H9 (cell line): ENCODE measurements at regions not wholly inside any gene's neighbourhood (a gene's known extent, or its start where the extent isn't known, plus 50 kb on each side); places are given as distances from the start of the nearest gene placed in this dataset.

Source experiments
- DNase-seq: peaks from one replicate; pipeline ENCODE4 v3.0.0-alpha.2; 2017
- H2AFZ ChIP-seq: one replicate; pipeline ENCODE4 v1.6.1; 2013; ENCODE audit warnings: mild to moderate bottlenecking, low read length, control low read depth, moderate library complexity
- H2AK5ac ChIP-seq: 2 replicates; pipeline ENCODE4 v1.6.1; 2013; ENCODE audit warnings: low read length, control low read depth, mixed read lengths; ENCODE audit not compliant: insufficient read length
- H2BK120ac ChIP-seq: one replicate; pipeline ENCODE4 v1.6.1; 2013; ENCODE audit warnings: low read depth, mild to moderate bottlenecking, low read length, control low read depth, inconsistent platforms; ENCODE audit not compliant: poor library complexity, severe bottlenecking
- H2BK12ac ChIP-seq: 2 replicates; pipeline ENCODE4 v1.6.1; 2013; ENCODE audit warnings: low read length, control low read depth, mixed read lengths, low read depth; ENCODE audit not compliant: insufficient read length
- H2BK15ac ChIP-seq: 2 replicates; pipeline ENCODE4 v1.6.1; 2013; ENCODE audit warnings: low read depth, low read length, control low read depth
- H2BK20ac ChIP-seq: one replicate; pipeline ENCODE4 v1.6.1; 2013; ENCODE audit warnings: low read depth, mild to moderate bottlenecking, low read length, control low read depth, inconsistent platforms; ENCODE audit not compliant: poor library complexity, severe bottlenecking
- H2BK5ac ChIP-seq: 2 replicates; pipeline ENCODE4 v1.6.1; 2013; ENCODE audit warnings: low read length, control low read depth, mixed read lengths; ENCODE audit not compliant: insufficient read length
- H3K14ac ChIP-seq: 2 replicates; pipeline ENCODE4 v1.6.1; 2013; ENCODE audit warnings: low read length, control low read depth; ENCODE audit not compliant: insufficient read depth
- H3K18ac ChIP-seq: 2 replicates; pipeline ENCODE4 v1.6.1; 2013; ENCODE audit warnings: low read depth, mild to moderate bottlenecking, mixed read lengths, low read length, control low read depth; ENCODE audit not compliant: insufficient read length
- H3K23ac ChIP-seq: 2 replicates; pipeline ENCODE4 v1.6.1; 2013; ENCODE audit warnings: low read length, control low read depth, mixed read lengths, low read depth; ENCODE audit not compliant: insufficient read length
- H3K23me2 ChIP-seq: 2 replicates; pipeline ENCODE4 v1.6.1; 2013; ENCODE audit warnings: low read depth, mild to moderate bottlenecking, mixed read lengths, low read length, control low read depth; ENCODE audit not compliant: insufficient read length, poor library complexity, severe bottlenecking
- H3K27ac ChIP-seq: 2 replicates; pipeline ENCODE4 v1.5.1; 2013; ENCODE audit warnings: low read length, control low read depth, mixed read lengths, low read depth; ENCODE audit not compliant: insufficient read length
- H3K27me3 ChIP-seq: 2 replicates; pipeline ENCODE4 v1.6.1; 2013; ENCODE audit warnings: low read length, control low read depth, inconsistent platforms; ENCODE audit not compliant: insufficient read depth
- H3K4ac ChIP-seq: 2 replicates; pipeline ENCODE4 v1.6.1; 2013; ENCODE audit warnings: low read depth, mild to moderate bottlenecking, control low read depth, inconsistent platforms, low read length, moderate library complexity
- H3K4me1 ChIP-seq: 2 replicates; pipeline ENCODE4 v1.6.1; 2013; ENCODE audit warnings: low read length, control low read depth, inconsistent platforms; ENCODE audit not compliant: insufficient read depth
- H3K4me2 ChIP-seq: 2 replicates; pipeline ENCODE4 v1.6.1; 2013; ENCODE audit warnings: low read length, control low read depth, mixed read lengths; ENCODE audit not compliant: insufficient read length, insufficient read depth
- H3K56ac ChIP-seq: 2 replicates; pipeline ENCODE4 v1.6.1; 2013; ENCODE audit warnings: low read depth, mild to moderate bottlenecking, mixed read lengths, low read length, control low read depth; ENCODE audit not compliant: insufficient read length
- H3K79me1 ChIP-seq: 2 replicates; pipeline ENCODE4 v1.6.1; 2013; ENCODE audit warnings: low read depth, mild to moderate bottlenecking, moderate library complexity, low read length, control low read depth, inconsistent platforms; ENCODE audit not compliant: insufficient read depth, poor library complexity, severe bottlenecking
- H3K79me2 ChIP-seq: 2 replicates; pipeline ENCODE4 v1.6.1; 2013; ENCODE audit warnings: low read length, control low read depth, inconsistent platforms; ENCODE audit not compliant: insufficient read depth
- H3K9ac ChIP-seq: 2 replicates; pipeline ENCODE4 v1.6.1; 2013; ENCODE audit warnings: low read length, control low read depth, mixed read lengths; ENCODE audit not compliant: insufficient read length; ENCODE audit errors: extremely low read depth
- H3K9me3 ChIP-seq: one replicate; pipeline ENCODE4 v1.6.1; 2013; ENCODE audit warnings: low read depth, low read length, inconsistent platforms; ENCODE audit not compliant: control insufficient read depth
- H3T11ph ChIP-seq: one replicate; pipeline ENCODE4 v1.6.1; 2013; ENCODE audit warnings: mild to moderate bottlenecking, low read length, control low read depth, inconsistent platforms
- H4K20me1 ChIP-seq: one replicate; pipeline ENCODE4 v1.6.1; 2013; ENCODE audit not compliant: control insufficient read depth, insufficient read length, insufficient read depth
- H4K5ac ChIP-seq: 2 replicates; pipeline ENCODE4 v1.6.1; 2013; ENCODE audit warnings: low read depth, mild to moderate bottlenecking, mixed read lengths, low read length, control low read depth; ENCODE audit not compliant: insufficient read length
- H4K8ac ChIP-seq: replicated peaks from 2 replicates; pipeline ENCODE4 v1.6.1; 2013; ENCODE audit warnings: low read length, control low read depth, mixed read lengths, low read depth; ENCODE audit not compliant: insufficient read length
- H4K91ac ChIP-seq: 2 replicates; pipeline ENCODE4 v1.6.1; 2013; ENCODE audit warnings: low read depth, mild to moderate bottlenecking, moderate library complexity, mixed read lengths, low read length, control low read depth; ENCODE audit not compliant: insufficient read length
- H3K27ac Mint-ChIP-seq, 3 experiments: 2 replicates in 2 of 3; 3 replicates in 1 of 3; pipeline ENCODE4 v1.8.0; 2020 to 2021; ENCODE audit warnings: mixed read lengths in 3 of 3, mild to moderate bottlenecking in 1 of 3, moderate library complexity in 1 of 3
- H3K27me3 Mint-ChIP-seq: 2 replicates; pipeline ENCODE4 v1.8.0; 2021; ENCODE audit warnings: low read depth, mild to moderate bottlenecking, moderate library complexity, mixed read lengths
- H3K36me3 Mint-ChIP-seq, 3 experiments: 2 replicates in 2 of 3; 3 replicates in 1 of 3; pipeline ENCODE4 v1.8.0; 2020 to 2021; ENCODE audit warnings: low read depth in 3 of 3, mixed read lengths in 3 of 3; ENCODE audit not compliant: insufficient read depth in 1 of 3
- H3K4me1 Mint-ChIP-seq, 2 experiments: 2 replicates each; pipeline ENCODE4 v1.8.0; 2020; ENCODE audit warnings: mixed read lengths in 2 of 2
- H3K4me3 Mint-ChIP-seq, 2 experiments: 2 replicates in 1 of 2; 3 replicates in 1 of 2; pipeline ENCODE4 v1.8.0; 2020 to 2021; ENCODE audit warnings: mild to moderate bottlenecking in 2 of 2, mixed read lengths in 2 of 2, moderate library complexity in 1 of 2
- H3K9me3 Mint-ChIP-seq, 2 experiments: 2 replicates in 1 of 2; 3 replicates in 1 of 2; pipeline ENCODE4 v1.8.0; 2020; ENCODE audit warnings: mild to moderate bottlenecking in 2 of 2, mixed read lengths in 2 of 2, moderate library complexity in 1 of 2
- WGBS: extraction: QIAGEN DNeasy Blood & Tissue Kit; methylation state at CpG from one replicate; pipeline ENCODE4 v1.1.7; 2013; ENCODE audit warnings: missing lambda C conversion rate, low lambda C conversion rate, mixed read lengths; ENCODE audit not compliant: insufficient read length; ENCODE audit errors: extremely low coverage; 5-methylcytosine and 5-hydroxymethylcytosine counted together
- TF ChIP-seq, protein P1 (sequence below): fragments of 200-600 bp; sonication (generic); conservative IDR thresholded peaks from 3 replicates; pipeline ENCODE4 v1.8.0; 2021; ENCODE audit warnings: antibody characterized with exemption, mild to moderate bottlenecking

- no peak overlapping the region for H3T11ph ChIP-seq
- no peaks in the 10 kb centered on the region for H3K9me3 ChIP-seq
- no peak overlapping the region for H2BK20ac ChIP-seq
- no peak overlapping the region for H3K4ac ChIP-seq
- DNase-seq, result no peak
- no peak overlapping the region for H2BK120ac ChIP-seq
- no peak overlapping the region for H3K9ac ChIP-seq
- no peak overlapping the region for H2AFZ ChIP-seq
- peaks cover 0 to 3% (median 2%) of the 10 kb centered on the region in 3 experiments; a peak in 3 of 7 replicates for H3K36me3 Mint-ChIP-seq
- H2AK5ac ChIP-seq, result no peak overlapping the region
- no peak overlapping the region for H3K23ac ChIP-seq
- H3K79me2 ChIP-seq, result no peaks in the 10 kb centered on the region
- H3K56ac ChIP-seq, result no peak overlapping the region
- TF ChIP-seq, protein P1, sequence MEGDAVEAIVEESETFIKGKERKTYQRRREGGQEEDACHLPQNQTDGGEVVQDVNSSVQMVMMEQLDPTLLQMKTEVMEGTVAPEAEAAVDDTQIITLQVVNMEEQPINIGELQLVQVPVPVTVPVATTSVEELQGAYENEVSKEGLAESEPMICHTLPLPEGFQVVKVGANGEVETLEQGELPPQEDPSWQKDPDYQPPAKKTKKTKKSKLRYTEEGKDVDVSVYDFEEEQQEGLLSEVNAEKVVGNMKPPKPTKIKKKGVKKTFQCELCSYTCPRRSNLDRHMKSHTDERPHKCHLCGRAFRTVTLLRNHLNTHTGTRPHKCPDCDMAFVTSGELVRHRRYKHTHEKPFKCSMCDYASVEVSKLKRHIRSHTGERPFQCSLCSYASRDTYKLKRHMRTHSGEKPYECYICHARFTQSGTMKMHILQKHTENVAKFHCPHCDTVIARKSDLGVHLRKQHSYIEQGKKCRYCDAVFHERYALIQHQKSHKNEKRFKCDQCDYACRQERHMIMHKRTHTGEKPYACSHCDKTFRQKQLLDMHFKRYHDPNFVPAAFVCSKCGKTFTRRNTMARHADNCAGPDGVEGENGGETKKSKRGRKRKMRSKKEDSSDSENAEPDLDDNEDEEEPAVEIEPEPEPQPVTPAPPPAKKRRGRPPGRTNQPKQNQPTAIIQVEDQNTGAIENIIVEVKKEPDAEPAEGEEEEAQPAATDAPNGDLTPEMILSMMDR, result no peak
- no peak overlapping the region for H2BK15ac ChIP-seq
- no peaks in the 10 kb centered on the region for H4K20me1 ChIP-seq
- no CpG with 5 or more reads among the region's 2 CpGs for WGBS
- no peak overlapping the region for H3K18ac ChIP-seq
- H3K27ac ChIP-seq, result no peak overlapping the region
- no peak overlapping the region for H4K5ac ChIP-seq
- H2BK5ac ChIP-seq, result no peak overlapping the region
- H4K91ac ChIP-seq, result no peak overlapping the region
- H3K4me1 Mint-ChIP-seq, result peaks cover 5 to 8% of the 10 kb centered on the region in 2 experiments
- no peak overlapping the region for H3K4me3 Mint-ChIP-seq
- no peak overlapping the region for H3K4me2 ChIP-seq
- no peaks in the 10 kb centered on the region for H3K23me2 ChIP-seq
- no peak overlapping the region for H3K14ac ChIP-seq
- H2BK12ac ChIP-seq, result no peak overlapping the region
- no peak overlapping the region for H4K8ac ChIP-seq
- H3K4me1 ChIP-seq, result peaks cover 2% of the 10 kb centered on the region; the same call in 1 of the 2 replicates
- H3K27me3 Mint-ChIP-seq, result no peaks in the 10 kb centered on the region; the same call in 1 of the 2 replicates
- no peaks in the 10 kb centered on the region for H3K79me1 ChIP-seq
- no peaks in the 10 kb centered on the region for H3K27me3 ChIP-seq
- peaks cover 0 to 5% of the 10 kb centered on the region in 2 experiments; a peak in 3 of 5 replicates for H3K9me3 Mint-ChIP-seq
- H3K27ac Mint-ChIP-seq, result no peak overlapping the region
Observed at GRCh38 chr13:97858161-97858560, 95.3 kb upstream of the IPO5 start.
